Parathyroid adenoma (tissue), 2 donors: ENCODE measurements at regions not wholly inside any gene's neighbourhood (a gene's known extent, or its start where the extent isn't known, plus 50 kb on each side); places are given as distances from the start of the nearest gene placed in this dataset.

Experiments used
- H2AFZ ChIP-seq: fragments of 300-600 bp; sonication (generic); one replicate; pipeline ENCODE4 v1.7.0; 2017; ENCODE audit warnings: antibody characterized with exemption, mild to moderate bottlenecking
- H3K27ac ChIP-seq: fragments of 300-600 bp; sonication (generic); one replicate; pipeline ENCODE4 v1.7.0; 2017
- H3K27me3 ChIP-seq: fragments of 300-600 bp; sonication (generic); one replicate; pipeline ENCODE4 v1.7.0; 2017; ENCODE audit warnings: low read length; ENCODE audit not compliant: control insufficient read depth, insufficient read depth
- H3K36me3 ChIP-seq: fragments of 300-600 bp; sonication (generic); one replicate; pipeline ENCODE4 v1.7.0; 2017; ENCODE audit warnings: low read length; ENCODE audit not compliant: control insufficient read depth, insufficient read depth
- H3K4me1 ChIP-seq: fragments of 300-600 bp; sonication (generic); one replicate; pipeline ENCODE4 v1.7.0; 2017; ENCODE audit warnings: control low read depth
- H3K4me2 ChIP-seq: fragments of 300-600 bp; sonication (generic); one replicate; pipeline ENCODE4 v1.7.0; 2017; ENCODE audit warnings: low read length
- H3K4me3 ChIP-seq: fragments of 300-600 bp; sonication (generic); one replicate; pipeline ENCODE4 v1.7.0; 2017; ENCODE audit warnings: low read depth, low read length
- H3K79me2 ChIP-seq: fragments of 300-600 bp; sonication (generic); one replicate; pipeline ENCODE4 v1.7.0; 2017; ENCODE audit warnings: control low read depth
- H3K9ac ChIP-seq: fragments of 300-600 bp; sonication (generic); one replicate; pipeline ENCODE4 v1.7.0; 2017; ENCODE audit warnings: mild to moderate bottlenecking
- H3K9me3 ChIP-seq: fragments of 300-600 bp; sonication (generic); one replicate; pipeline ENCODE4 v1.7.0; 2017; ENCODE audit warnings: low read length; ENCODE audit not compliant: control insufficient read depth
- CTCF ChIP-seq: fragments of 300-600 bp; sonication (generic); IDR thresholded peaks from one replicate; pipeline ENCODE4 v1.7.0; 2017; ENCODE audit warnings: antibody characterized with exemption, mild to moderate bottlenecking
- donor health status: primary hyperparathyroidism.

DNA sequence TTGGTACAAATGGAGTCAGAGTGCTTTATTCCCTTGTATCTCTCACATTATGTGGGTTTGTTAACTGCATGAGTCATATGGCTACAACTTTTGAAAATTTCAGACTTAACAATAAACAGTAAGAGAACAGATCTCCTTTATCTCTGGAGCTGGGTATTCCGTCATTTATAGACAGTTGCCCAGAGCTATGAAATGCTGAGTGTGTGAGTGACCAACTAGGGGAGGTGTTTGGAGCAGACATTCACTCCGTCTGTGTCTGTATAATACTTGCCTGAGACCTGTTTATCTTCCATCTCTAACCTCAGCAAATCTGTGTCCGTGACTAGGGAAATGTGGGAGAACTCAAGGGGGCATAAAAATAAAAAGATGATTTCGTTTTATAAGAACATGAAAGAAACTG, 279.9 kb upstream of the FAR2 start:
- no peak overlapping the region for H3K9ac ChIP-seq
- H3K9me3 ChIP-seq: no peaks in the 10 kb centered on the region
- H3K27me3 ChIP-seq: no peaks in the 10 kb centered on the region
- H2AFZ ChIP-seq: no peak overlapping the region
- no peaks in the 10 kb centered on the region for H3K79me2 ChIP-seq
- H3K36me3 ChIP-seq: no peaks in the 10 kb centered on the region
- no peak overlapping the region for H3K4me2 ChIP-seq
- H3K27ac ChIP-seq: no peak overlapping the region
- no peaks in the 10 kb centered on the region for H3K4me1 ChIP-seq
- TF ChIP-seq CTCF: no peak
- H3K4me3 ChIP-seq: no peak overlapping the region

DNA sequence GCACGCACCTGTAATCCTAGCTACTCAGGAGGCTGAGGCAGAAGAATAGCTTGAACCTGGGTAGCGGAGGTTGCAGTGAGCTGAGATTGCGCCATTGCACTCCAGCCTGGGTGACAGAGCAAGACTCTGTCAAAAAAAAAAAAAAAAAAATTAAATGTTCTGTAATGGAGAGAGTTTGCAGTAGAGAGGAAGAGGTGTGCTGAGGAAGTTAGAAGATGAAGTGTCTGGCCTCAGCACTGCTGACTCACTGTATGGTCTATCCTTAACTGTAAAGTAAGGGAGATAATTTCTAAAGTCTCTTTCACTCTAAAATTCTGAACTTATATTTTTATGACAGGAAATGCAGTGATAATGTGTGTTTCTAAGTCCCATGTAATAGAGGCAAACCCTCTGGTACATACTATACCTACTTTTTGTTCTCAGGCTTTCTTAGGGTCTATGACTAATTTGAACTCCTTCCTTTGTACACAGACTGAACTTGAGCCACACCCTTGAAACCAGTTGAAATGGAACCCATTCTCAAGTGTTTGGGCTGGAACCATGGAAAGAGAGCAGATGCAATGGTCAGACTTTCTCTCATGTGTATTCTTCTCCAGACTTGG, 278.1 kb upstream of the FAR2 start:
- no peaks in the 10 kb centered on the region for H3K36me3 ChIP-seq
- H3K27me3 ChIP-seq: no peaks in the 10 kb centered on the region
- H3K4me3 ChIP-seq: no peak overlapping the region
- H3K9me3 ChIP-seq: no peaks in the 10 kb centered on the region
- no peak overlapping the region for H3K4me2 ChIP-seq
- H3K4me1 ChIP-seq: no peaks in the 10 kb centered on the region
- H3K9ac ChIP-seq: no peak overlapping the region
- TF ChIP-seq CTCF: no peak
- H3K27ac ChIP-seq: no peak overlapping the region
- no peak overlapping the region for H2AFZ ChIP-seq
- no peaks in the 10 kb centered on the region for H3K79me2 ChIP-seq

GRCh38 chr12:28872654-28873268, 276.3 kb upstream of the FAR2 start:
- peak; percentile 17 for TF ChIP-seq CTCF
- H3K27ac ChIP-seq: no peak overlapping the region

GRCh38 chr12:28874758-28875157, 274.3 kb upstream of the FAR2 start:
- Histone ChIP-seq H3K27me3 (no peaks in the 10 kb centered on the region), H3K4me3 (no peak overlapping the region), H3K27ac (no peak overlapping the region), H3K4me1 (no peaks in the 10 kb centered on the region), H3K4me2 (no peak overlapping the region), H2AFZ (no peak overlapping the region), H3K9me3 (no peaks in the 10 kb centered on the region), H3K36me3 (no peaks in the 10 kb centered on the region), H3K9ac (no peak overlapping the region), H3K79me2 (no peaks in the 10 kb centered on the region)
- TF ChIP-seq CTCF: no peak

More at GRCh38 chr12:28872654-28873268, 276.3 kb upstream of the FAR2 start:
- Histone ChIP-seq H2AFZ (no peak overlapping the region), H3K4me1 (no peaks in the 10 kb centered on the region), H3K9me3 (no peaks in the 10 kb centered on the region), H3K9ac (no peak overlapping the region), H3K4me3 (no peak overlapping the region), H3K4me2 (no peak overlapping the region), H3K27me3 (no peaks in the 10 kb centered on the region), H3K79me2 (no peaks in the 10 kb centered on the region), H3K36me3 (no peaks in the 10 kb centered on the region)

DNA sequence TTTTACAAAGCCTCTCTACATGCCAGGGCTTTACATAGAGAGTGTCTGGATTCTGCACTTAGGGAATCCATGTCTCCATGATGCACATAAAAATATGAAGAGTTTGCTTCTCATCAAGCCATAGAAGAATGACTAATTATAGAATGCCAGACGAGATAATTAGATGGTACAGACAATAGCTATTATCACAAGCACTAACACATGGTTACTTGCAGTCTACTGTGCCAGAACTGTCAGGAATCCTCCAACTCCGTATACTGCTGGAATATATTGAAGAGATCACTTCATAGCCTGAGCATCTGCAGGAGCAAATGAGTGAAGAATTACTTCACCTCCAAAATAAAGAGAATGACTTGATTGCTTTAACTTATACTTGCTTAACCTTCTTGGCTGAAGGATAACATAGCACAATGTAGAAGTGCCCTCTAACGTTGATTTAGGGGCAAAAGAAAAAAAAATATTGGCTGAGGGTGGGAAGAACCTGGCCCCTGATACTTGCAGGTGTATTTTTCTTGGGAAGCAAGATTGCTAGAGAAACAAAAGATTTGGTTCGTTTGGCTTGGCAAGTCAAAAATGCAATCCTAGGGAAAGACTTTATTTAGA, 272.8 kb upstream of the FAR2 start:
- Histone ChIP-seq H3K4me3 (no peak overlapping the region), H3K79me2 (no peaks in the 10 kb centered on the region), H3K9ac (no peak overlapping the region), H3K4me1 (no peaks in the 10 kb centered on the region), H3K27ac (no peak overlapping the region), H3K27me3 (no peaks in the 10 kb centered on the region), H3K36me3 (no peaks in the 10 kb centered on the region), H3K9me3 (no peaks in the 10 kb centered on the region), H2AFZ (no peak overlapping the region), H3K4me2 (no peak overlapping the region)
- no peak for TF ChIP-seq CTCF
